Posterior vena cava (tissue), 2 donors: ENCODE measurements at regions not wholly inside any gene's neighbourhood (a gene's known extent, or its start where the extent isn't known, plus 50 kb on each side); places are given as distances from the start of the nearest gene placed in this dataset.
"Not testable (repeated sequence)": the region's sequence is repeated elsewhere in the genome, so short reads cannot be mapped to it uniquely, and the experiment has no call there.

ENCODE experiments used
- DNase-seq: peaks from one replicate; pipeline ENCODE4 v3.0.0-alpha.2; 2020; ENCODE audit warnings: low spot score
- intact Hi-C, 2 donors: fragments of 100-400 bp; cut with DNase I; formaldehyde crosslinking; loops; one replicate each; pipeline versions ENCODE4 v1.14.1 to v1.14.2; 2022 to 2023
- donor health status: DM: yes; HTN: yes; CAD: no.
- donor health status: DM: yes; HTN: yes; CAD: no.

DNA sequence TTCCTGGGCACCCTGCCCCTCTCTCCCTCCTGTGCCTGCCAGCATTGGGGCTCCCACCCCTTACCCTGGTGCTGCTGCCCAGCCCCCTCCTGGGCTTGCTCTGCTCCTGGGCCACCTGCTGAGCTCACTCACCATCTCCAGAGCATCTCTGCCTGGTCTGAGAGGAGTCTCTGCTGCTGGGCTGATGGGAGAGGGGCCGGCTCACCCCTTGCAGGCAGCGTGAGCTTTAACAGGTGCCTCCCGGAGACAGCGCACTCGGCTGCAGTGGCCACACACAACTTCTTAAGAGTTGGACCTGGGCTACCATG, 721.7 kb downstream of the MATN1 start:
- intact Hi-C loops = no loop called here
- DNase-seq = no peak

DNA sequence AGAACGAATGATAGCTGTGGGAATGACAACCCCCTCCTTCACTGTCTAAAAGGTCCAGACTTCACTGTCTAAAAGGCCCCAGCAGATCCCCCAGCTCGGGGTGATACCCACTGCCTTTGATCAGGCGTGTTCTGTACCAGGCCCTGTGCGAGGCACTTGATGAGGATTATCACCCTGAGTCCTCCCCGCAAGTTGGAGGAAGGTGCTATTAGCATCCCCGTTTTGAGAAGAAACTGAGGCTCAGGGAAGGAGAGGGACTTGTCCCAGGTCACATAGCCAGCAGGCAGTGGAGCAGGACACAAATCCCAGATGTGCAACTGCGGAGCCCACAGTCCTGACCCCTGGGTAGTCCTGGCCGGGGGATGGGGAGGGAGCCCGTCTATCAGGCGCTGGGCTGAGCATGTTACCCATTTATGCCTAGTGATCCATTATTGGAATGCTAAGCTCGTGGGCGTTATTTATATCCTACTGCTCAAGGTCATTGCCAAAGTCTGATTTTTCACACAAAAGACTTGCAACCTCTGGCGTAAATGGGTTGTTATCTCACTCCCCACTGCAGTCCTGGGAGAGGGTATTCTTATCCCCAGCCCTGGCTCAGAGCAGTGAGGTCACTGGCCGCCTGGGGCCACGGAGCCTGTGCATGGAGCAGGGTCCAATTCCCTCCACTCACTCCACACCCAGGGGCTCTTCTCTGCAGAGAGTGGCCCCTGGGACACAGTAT, 722.2 kb downstream of the MATN1 start:
- intact Hi-C loops = no loop called here

DNA sequence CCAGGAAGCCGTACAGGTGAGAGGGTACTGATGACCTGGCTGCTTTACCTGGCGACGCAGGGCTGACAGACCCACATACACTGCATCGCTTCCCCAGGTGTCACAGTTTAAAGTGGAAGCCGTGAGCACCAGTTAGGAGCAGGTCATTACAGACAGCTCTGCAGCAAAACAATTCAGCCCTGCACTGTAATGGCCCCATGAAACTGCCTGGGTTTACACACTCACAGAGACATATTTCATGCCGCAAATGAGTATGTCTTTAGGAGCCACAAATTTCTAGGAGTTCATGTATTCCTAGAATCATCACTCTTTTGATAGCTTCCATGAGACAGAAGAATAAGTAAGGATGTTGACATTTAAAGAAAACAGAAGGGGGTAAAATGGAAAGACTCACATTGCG, 723.1 kb downstream of the MATN1 start:
- intact Hi-C loops = no loop called here
- no peak for DNase-seq

More for the DNA sequence above, 722.2 kb downstream of the MATN1 start:
- DNase-seq = no peak

DNA sequence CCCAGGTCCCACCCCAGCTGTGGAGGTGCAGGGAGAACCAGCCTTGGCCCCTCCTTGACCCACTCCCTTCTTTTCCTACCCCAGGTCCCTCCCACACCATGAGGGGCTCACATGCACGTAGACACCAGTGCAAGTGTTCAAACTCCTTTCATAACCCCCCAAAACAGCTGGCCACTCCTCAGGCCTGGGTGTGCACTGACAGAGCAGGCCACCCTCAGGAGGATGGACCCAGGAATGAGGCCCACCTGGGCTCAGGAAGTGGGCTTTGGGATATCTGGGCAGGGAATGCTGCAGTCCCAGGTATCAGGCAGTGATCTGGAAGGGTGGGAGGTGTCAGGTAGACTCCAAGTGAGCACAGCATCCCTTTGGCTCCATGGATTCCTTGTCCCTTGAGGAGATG, 723.8 kb downstream of the MATN1 start:
- intact Hi-C loops = no loop called here

DNA sequence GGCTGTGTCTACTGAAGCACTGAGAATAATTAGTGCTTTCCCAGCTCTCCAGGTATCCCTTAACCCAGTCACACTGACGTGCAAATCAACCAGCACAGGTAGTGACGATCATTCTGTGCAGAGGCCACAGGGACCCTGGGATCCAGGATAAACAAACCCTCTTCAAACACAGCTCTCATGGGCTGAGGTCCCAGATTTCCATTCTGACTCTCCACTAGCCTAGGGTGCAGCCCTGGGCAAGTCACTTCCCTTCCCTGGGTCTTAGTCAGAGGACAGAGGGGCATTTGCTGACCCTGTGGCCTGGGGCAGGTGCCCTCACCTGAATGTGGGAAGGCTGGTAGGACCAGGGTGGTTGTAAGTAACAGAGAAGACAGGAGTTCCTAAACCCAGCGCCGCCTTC, 724.7 kb downstream of the MATN1 start:
- intact Hi-C loops = no loop called here
- no peak for DNase-seq

More for the DNA sequence above, 723.8 kb downstream of the MATN1 start:
- DNase-seq = no peak

DNA sequence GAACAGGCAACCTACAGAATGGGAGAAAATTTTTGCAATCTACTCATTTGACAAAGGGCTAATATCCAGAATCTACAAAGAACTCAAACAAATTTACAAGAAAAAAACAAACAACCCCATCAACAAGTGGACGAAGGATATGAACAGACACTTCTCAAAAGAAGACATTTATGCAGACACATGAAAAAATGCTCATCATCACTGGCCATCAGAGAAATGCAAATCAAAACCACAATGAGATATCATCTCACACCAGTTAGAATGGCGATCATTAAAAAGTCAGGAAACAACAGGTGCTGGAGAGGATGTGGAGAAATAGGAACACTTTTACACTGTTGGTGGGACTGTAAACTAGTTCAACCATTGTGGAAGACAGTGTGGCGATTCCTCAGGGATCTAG, 725.6 kb downstream of the MATN1 start:
- intact Hi-C loops, DNase-seq: not testable (repeated sequence)

DNA sequence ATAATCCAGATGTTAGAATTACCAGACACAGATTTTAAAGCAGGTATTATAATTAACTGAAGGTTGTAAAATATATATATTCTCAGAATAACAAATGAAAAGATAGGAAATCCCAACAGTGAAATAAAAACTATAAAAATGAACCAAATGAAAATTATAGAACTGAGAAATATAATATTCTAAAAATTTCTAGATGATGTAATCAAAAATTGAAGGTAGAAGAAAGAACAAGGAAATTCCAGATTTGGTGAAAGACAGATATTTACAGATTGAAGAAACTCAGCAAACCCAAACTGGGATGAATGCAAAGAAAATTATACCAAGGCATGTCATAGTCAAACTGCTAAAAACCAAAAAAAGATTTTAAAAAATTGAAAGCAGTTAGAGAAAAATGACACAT, 729.4 kb downstream of the MATN1 start:
- intact Hi-C loops = no loop called here
- no peak for DNase-seq

DNA sequence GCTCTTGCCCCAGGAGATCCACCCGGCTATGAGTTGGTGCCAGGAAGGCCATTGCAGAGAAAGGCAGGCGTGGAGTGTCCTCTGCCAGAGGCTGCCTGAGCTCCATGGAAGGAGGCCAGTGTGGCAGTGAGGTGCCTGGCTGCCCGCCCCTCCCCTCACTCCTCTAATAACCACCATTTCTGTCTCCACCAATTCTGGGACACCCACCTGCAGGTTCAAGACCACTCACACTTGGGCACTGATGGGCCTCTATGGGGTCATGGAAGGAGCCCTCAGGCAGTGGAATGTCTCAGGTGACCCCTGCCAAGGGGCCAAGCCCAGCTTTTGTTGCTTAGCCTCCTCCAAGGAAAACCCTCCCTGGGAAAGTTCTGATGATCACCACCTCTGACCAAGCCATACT, 731.6 kb downstream of the MATN1 start:
- intact Hi-C loops = no loop called here
- DNase-seq = no peak

DNA sequence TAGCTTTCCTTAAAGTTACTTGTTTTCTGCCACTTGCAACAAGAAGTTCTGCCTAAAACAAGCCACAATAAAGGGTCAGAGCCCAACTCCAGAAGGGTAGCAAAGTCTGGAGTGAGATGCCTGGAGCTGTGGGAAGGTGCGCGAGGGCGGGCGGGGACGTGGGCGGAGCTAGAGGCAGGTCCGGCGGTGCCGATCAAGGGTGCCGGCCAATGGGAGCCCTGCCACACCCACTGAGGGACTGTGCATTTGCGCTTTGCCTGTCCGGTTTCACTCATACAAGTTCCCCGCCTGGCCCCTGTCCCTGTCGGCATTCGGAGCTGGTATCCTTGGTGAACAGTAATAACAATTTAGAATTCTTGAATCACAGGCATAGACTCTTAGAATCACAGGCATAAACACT, 732.4 kb downstream of the MATN1 start:
- intact Hi-C loops = no loop called here
- DNase-seq = no peak

DNA sequence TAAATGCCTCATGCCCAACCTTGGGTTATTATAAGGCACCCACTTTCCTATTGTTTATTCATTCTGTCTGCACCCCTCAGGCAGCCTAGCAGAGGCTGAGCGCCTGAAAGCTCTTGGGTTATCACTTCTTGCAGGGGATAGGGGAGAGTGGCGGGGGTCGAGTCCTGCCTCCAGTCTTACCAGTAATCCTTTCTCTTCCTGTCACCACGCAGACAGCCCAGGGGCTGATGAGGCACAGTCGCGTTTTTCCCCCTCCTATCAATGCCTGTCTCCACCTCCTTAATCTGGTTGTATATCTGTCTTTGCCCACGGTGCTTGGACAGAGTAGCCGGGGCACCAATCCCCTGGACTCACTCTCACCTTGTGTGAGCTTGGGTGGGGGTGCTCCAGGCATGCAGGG, 733.1 kb downstream of the MATN1 start:
- intact Hi-C loops = no loop called here
- no peak for DNase-seq

DNA sequence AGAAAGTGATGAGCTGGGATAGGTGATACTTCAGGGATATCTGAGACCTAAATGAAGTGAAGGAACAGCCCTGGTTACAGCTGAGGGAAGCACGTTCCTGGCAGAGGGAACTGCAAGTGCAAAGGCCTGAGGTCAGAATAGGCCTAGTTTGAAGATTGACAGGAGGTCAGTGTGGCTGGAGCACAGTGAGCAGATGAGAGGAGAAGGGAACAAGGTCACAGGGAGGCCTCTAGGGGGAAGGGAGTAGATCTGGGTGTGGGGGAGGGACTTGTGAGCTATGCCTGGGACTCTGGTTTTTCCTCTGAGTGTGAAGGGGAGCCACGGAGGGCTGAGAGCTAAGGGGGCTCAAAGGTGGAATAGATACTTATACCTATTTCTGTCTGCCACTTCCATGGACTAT, 736.4 kb downstream of the MATN1 start:
- DNase-seq = no peak

DNA sequence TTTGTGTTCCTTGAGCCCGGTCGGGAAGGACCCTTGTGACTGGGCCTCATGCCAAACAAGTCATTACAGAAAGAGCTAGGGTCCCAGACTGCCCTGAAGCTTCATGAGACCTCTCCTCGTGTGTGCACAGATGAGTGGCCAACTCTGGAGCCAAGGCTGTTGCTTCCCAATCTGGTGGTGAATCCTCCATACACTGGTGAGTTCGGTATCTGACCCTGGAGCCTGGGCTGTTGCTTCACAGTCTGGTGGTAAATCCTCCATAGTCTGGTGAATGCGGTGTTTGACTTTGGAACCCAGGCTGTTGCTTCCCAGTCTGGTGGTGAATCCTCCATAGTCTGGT, 737.8 kb downstream of the MATN1 start:
- intact Hi-C loops = no loop called here
- DNase-seq = no peak

More for the DNA sequence above, 736.4 kb downstream of the MATN1 start:
- intact Hi-C loops = no loop called here

DNA sequence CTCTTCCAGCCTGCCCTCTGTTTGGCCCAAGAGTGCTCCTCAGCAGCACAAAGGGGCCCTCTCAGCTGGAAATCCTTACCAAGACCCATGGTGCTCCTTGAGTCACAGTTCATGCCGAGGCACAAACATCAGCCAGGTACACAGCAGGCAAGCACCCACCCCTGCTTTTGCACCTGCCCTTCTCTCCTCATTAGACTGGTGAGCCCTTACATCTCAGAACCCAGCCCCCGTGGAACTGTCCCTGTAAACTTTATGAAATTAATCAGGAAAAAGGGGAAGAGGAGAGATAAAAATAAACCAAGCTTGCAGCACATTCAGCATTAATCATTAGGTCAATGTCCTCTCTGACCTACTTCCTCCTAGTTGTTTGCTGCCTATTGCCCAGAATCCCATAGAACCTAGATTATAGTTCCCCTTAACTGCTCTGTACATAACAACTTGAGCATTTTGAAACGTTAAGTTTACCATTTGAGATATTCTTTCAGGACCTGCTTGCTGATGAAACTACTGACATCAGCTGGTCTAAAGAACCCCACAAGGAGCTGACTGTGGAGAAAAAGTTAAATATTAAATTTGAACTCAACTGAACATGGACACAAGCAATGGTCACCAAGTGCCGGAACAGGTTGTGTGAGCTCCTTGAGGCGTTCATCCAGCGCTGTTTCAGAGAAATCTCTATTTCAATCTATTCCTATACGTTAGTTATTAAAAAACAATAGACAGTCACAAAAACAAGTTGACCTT, 738.4 kb downstream of the MATN1 start:
- intact Hi-C loops = no loop called here
- DNase-seq = no peak

DNA sequence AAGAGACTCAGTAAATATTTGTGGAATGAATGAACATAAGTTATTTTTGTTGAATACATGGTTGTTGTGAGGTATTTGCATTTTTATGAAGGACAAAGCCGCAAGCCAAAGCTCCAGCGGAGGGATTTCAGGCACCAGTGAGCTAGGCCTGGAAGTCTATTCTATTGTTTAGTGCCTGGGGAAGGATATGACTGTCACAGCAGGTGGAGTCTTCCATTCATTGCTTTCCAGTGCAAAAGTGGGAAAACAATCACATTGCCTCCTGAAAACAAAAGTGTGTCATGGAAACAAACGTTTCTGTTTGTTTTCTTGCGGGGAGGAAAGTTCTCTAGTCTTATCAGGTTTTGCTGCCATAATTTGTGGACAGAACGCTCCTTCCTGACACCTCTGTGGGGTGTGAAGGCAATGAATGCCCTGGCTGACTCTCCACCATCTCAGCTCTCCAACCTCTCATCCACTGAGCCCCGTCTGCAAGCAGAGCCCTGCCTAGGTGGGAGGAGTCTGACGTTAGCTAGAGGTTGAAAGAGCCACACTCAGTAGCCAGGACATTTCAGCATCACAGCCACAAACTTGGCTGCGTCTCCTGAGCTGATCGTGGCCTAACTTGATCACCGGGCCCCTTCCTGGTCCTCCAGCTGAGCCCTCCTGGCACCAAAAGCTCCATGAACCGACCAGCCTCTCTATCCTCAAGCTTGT, 739.1 kb downstream of the MATN1 start:
- intact Hi-C loops = no loop called here
- DNase-seq = no peak

DNA sequence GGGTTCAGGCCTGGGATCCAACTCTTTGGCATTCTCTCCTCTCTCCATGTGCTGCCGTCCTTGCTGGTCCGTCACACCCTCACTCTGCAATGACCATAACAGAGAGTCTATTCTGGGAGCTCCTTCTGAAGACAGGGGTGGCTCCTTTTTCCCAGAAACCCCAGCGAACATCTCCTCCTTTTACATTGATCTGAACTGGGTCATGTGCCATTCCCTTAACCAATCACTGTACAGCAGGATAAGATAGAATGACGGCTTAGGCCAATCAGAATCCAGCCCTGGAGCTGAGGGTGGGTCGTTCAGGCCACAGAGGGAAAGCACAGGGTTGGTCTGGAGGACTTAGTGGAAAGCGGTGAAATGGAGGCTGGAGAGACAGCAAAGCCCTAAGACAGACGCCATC, 740.1 kb downstream of the MATN1 start:
- DNase-seq = no peak
- intact Hi-C loops = no loop called here

DNA sequence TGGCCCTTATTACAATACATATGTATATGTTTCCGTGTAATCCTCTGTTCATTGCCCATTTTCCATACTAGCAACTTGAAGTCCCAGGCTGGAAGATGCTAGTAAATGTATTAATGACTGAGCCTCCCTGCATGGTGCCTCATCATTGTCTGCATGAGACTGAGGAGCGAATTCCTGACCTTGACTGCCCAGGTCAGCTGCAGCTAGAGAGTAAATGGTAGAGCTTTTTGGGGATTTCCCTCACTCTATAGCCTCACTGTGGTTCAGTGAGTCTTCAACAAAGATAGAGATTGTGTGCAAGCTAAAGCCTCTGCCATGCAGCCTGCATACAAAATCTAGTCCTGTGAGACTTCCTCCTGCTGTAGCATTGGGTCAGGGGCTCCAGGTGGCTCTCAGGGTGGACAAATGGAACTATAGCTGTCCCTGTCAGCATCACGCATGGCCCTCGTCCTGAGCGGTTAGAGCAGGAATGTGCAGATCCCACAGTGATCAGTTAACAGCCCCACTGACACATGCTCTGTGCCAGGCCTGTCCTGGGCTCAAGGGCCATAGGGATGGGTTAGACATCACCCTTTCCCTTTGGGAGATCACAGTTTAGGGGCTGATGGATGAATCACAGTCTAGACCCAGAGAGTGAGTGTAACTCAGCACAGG, 741.7 kb downstream of the MATN1 start:
- intact Hi-C loops = no loop called here
- peak; percentile 53 for DNase-seq

DNA sequence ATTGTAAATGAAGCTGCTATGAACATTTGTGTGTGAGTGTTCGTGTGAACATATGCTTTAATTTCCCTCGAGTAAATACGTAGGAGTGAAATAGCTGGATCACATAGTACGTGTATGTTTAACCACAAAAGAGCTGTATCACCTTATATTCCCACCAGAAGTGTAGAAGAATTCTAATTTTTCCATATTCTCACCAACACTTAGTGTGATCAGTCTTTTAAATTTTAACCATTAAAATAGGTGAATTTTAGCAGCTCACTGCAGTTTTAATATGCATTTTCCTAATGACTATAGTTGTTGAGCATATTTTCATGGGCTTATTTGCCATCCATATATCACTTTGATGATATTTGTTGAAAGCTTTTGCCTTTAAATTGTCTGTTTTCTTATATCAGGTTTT, 741.2 kb downstream of the PTPRU start:
- DNase-seq = no peak
- intact Hi-C loops = no loop called here

DNA sequence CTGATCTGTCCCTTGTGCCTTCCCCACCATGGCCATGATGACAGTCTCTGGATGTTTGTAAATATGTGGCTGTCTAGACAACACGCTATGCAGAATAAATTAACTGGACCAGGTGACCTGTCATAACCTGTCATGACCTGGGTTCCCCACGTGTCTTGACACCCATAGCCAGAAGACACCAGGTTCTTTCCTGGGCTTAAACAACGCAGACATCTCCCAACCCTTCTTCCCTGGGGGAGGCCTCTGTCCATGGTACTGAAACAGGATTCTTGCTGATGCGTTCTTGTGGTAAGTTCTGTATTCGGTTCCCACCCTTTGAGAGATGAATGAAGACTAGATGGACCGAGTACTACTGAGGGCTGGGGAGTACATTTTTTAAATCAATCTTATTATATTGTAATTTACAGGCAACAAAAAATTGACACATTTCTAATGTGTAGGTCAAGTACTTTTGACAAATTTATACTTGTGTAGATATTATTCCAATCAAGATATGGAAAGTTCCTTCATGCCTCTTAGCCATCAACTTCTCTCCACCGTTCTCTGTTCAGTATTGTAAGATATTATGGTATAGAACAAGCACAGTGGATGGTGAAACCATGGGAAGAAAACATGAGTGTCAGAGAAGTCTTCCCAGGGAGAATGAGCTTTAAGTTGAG, 738.8 kb downstream of the PTPRU start:
- intact Hi-C loops = no loop called here
- no peak for DNase-seq

DNA sequence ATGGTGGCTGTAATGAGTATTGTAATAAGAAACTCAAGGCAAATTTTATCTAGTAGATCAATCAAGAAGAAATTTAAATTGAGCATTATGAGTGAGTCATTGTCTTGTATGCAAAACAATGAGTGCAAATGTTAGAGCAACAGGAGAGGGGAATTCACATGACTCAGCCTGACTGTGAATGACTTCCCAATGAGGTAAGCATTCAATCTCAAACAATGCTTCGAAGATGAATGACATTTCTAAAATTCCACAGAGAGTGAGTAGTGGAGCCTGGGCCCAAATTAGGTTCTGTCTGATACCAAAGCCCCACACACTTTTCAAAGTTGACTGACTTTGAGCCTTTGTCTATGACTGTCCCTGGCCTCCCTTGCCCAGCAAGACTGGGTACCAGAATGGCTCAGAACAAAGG, 738.0 kb downstream of the PTPRU start:
- intact Hi-C loops = no loop called here
- DNase-seq = no peak

DNA sequence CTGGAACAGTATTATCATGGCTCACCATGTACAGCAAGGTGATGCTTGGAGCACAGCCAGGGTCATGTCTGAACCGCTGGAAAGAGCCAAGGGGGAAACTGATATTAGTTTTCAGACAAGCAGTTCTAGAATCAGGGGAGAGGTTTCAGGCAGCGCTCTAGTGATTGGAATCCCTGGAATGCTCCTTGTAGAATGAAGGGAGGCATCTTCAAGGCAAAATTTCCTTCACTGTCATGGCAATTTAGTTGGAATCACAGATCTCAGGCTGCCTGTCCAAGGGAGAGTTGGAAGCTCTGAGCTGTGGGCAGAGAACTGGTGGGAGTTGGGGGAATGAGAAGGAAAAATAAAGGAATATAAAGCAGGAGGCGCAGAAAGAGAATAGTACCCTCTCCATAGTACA, 737.1 kb downstream of the PTPRU start:
- intact Hi-C loops = no loop called here
- DNase-seq = no peak
